ENCODE measurements at regions not wholly inside any gene's neighbourhood (a gene's known extent, or its start where the extent isn't known, plus 50 kb on each side); places are given as distances from the start of the nearest gene placed in this dataset.

- FAIRE-seq (no peak), DNase-seq (ENCODE audit: low read depth, low spot score) (no peak)
- H3K27ac ChIP-seq (ENCODE audit: insufficient read depth, low read depth, low read length) = no peak overlapping the region
- H3K9me3 ChIP-seq (replicated peaks; ENCODE audit: control insufficient read depth, insufficient read depth, low read length) = no peaks in the 10 kb centered on the region
- no peak overlapping the region for H2AFZ ChIP-seq (ENCODE audit: low read depth, low read length)
- CTCF ChIA-PET = interaction anchor here (0.8 to 1.9 kb wide), 2 partner anchors 13 to 255 kb away, joined by 3 to 6 read pairs; no protein-coding TSS in a partner anchor
- no peak overlapping the region for H3K9ac ChIP-seq (replicated peaks; ENCODE audit: extremely low read depth, insufficient read depth, low read length)
- BruUV-seq (replicated peaks) = no TSS peak
- TF ChIP-seq MAX (IDR thresholded peaks at IDR 0.05; ENCODE audit: insufficient read depth, insufficient read length) (no peak), JUN (IDR thresholded peaks at IDR 0.05; ENCODE audit: borderline replicate concordance, insufficient read depth, insufficient read length, low read depth) (no peak), CTCF (IDR thresholded peaks at IDR 0.05; ENCODE audit: extremely low read depth in 1 of 2, insufficient read depth in 1 of 2, low read depth in 1 of 2, low read length in 2 of 2) (no peak), MYC (IDR thresholded peaks at IDR 0.05; ENCODE audit: low read depth, low read length) (no peak), POLR2AphosphoS5 (IDR thresholded peaks at IDR 0.05; ENCODE audit: insufficient read depth, low read depth, low read length) (no peak), FOS (IDR thresholded peaks at IDR 0.05; ENCODE audit: borderline replicate concordance, insufficient read depth, low read length) (no peak), POLR2A (IDR thresholded peaks at IDR 0.05; ENCODE audit: low read depth, low read length) (no peak), EZH2 (IDR thresholded peaks at IDR 0.05; ENCODE audit: borderline replicate concordance, low read depth, low read length, severe bottlenecking) (no peak), GATA2 (IDR thresholded peaks at IDR 0.05; ENCODE audit: insufficient read depth, insufficient read length, low read depth, low read length) (no peak)
- H3K27me3 ChIP-seq (ENCODE audit: control insufficient read depth in 2 of 2, insufficient read depth in 2 of 2, low read length in 2 of 2) = no peaks in the 10 kb centered on the region
- no peak overlapping the region for H3K4me2 ChIP-seq (ENCODE audit: insufficient read depth, low read length)
- H3K36me3 ChIP-seq (ENCODE audit: control insufficient read depth in 2 of 2, extremely low read depth in 1 of 2, insufficient read depth in 2 of 2, low read length in 2 of 2) = no peaks in the 10 kb centered on the region
- dilution Hi-C loops (cut with MboI; ENCODE audit: extremely low pct_ligation_motif_present, low sequenced_read_pairs) = no loop called here
- POLR2A ChIA-PET = no interaction called here
- H4K20me1 ChIP-seq (replicated peaks; ENCODE audit: control insufficient read depth, extremely low read depth, insufficient read depth, low read length) = no peaks in the 10 kb centered on the region
- no peaks in the 10 kb centered on the region for H3K4me1 ChIP-seq (ENCODE audit: control insufficient read depth, extremely low read depth, insufficient read depth, low read length)
- no peak overlapping the region for H3K4me3 ChIP-seq (replicated peaks in 1 of 3; ENCODE audit: insufficient read depth in 1 of 3, low read depth in 1 of 3, low read length in 3 of 3)
- intact Hi-C loops (cut with micrococcal nuclease) = no loop called here
- no peaks in the 10 kb centered on the region for H3K9me1 ChIP-seq (replicated peaks; ENCODE audit: control insufficient read depth, extremely low read depth, insufficient read depth, low read length)
- no peaks in the 10 kb centered on the region for H3K79me2 ChIP-seq (ENCODE audit: control insufficient read depth, insufficient read depth, low read length)
Measured at GRCh38 chr21:28489821-28490350, 502.8 kb downstream of the LTN1 start.
